Stimulated activated naive CD4-positive, alpha-beta T cell (primary cell): ENCODE measurements at regions not wholly inside any gene's neighbourhood (a gene's known extent, or its start where the extent isn't known, plus 50 kb on each side); places are given as distances from the start of the nearest gene placed in this dataset.

Experiments
- DNase-seq, 6 experiments: peaks; one replicate each; lab custom pipeline; 2025; lab: John Stamatoyannopoulos, UW

DNA sequence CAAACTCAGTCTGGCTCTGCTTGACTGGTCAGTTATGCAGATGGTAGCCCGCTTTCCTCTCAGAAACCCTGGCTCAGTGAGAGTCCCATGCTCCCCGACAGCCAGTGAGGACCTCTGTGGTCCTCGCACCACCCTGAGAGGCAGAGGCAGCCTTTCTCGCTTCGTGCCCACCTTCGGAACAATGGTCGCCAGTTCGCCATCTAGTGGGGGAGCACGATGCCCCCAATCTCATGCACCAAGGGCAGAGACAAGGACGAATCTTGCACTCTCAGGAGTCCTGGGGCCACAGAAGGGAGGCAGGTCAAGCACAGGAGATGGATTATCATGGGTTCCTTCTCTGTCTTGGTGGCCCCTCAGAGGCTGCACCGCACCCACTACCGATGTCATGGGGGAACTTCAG lies 75.2 kb downstream of the RHCG start:
- no peak for DNase-seq

GRCh38 chr15:89419370-89419984 lies 76.9 kb downstream of the RHCG start:
- no peak for DNase-seq

- no peak for DNase-seq
These were observed 79.1 kb downstream of the RHCG start for GRCh38 chr15:89417206-89417725.

DNA sequence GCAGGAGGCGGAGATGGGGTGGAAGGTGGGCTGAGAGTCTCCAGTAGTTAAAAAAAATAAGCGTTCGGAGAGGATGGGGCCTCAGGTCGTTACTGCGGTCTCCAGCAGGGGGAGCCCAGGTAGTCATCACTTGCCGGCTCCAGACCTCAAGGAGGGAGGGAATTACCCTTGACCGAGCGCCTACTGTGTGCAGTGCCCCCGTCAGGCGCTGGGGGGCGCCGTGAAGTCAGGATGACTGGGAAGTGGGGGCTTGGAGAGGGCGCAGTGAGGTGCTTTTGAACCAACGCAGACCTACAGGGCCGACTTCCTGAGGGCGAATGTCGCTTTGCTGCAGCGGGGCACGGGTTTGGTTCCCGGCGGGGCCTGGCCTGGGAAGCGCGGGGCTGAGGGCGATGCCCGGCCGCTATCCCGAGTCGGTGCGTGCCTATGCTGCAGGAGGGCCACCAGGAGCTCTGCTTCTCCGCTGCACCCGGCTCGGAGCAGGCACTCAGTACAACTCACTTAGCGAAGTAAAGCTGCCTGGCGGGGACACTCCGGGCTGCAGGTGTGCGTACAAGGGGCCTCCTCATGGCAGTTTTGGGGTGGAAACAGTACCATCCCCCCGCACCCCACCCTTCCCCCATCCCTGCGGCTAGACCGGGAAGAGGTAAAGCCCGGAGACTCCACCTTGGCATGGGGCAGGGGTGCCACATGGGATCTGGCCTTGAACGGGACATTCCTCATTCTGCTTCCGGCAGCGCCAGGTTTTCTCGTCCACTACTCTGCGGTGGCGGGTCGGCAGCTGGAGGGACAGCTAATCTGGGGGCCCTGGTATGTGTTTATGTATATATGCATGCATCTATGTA lies 79.8 kb downstream of the RHCG start:
- peak; percentile 12 to 48 (median 24) for DNase-seq

DNA sequence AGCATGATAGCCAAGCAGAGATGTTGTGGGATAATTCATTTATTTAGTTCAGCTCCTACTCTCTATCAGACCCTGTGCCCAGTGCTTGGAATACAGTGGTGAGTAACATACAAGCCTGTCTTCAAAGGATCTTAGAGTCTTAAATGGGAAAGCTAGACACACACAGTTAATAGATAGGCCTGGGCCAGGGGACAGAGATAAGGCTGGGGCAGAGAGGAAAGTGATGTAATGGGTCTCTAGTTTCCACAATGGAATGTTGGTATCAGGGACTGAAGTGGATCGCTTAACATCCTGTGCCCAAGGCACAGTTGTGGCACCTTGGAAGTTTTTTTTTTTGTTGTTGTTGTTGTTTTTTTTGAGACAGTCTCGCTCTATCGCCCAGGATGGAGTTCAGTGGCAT lies 79.9 kb upstream of the POLG start:
- DNase-seq, result no peak

GRCh38 chr15:89413877-89414276 lies 79.3 kb upstream of the POLG start:
- DNase-seq, result no peak

- DNase-seq, result no peak
These were observed 78.3 kb upstream of the POLG start for GRCh38 chr15:89412905-89413411.

DNA sequence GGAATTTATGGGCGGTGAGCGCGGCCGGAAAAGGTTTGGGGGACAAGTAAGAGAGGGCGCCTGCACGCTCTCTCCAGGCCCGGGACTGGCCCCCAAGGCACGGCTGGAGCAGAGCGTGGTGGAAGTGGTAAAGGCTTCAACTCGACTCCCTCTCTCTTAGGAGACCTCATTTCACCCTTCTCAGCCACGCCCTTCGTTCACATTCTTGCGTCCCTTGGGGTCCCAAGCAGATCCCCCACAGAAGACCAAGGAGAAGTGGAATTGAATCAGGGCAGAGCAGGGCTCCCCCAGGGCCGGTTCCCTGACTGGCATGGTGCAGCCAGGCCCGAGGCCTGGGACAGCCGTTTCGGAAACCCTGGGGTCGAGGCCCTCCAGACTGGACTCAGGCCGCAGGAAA lies 75.4 kb upstream of the POLG start:
- no peak for DNase-seq

DNA sequence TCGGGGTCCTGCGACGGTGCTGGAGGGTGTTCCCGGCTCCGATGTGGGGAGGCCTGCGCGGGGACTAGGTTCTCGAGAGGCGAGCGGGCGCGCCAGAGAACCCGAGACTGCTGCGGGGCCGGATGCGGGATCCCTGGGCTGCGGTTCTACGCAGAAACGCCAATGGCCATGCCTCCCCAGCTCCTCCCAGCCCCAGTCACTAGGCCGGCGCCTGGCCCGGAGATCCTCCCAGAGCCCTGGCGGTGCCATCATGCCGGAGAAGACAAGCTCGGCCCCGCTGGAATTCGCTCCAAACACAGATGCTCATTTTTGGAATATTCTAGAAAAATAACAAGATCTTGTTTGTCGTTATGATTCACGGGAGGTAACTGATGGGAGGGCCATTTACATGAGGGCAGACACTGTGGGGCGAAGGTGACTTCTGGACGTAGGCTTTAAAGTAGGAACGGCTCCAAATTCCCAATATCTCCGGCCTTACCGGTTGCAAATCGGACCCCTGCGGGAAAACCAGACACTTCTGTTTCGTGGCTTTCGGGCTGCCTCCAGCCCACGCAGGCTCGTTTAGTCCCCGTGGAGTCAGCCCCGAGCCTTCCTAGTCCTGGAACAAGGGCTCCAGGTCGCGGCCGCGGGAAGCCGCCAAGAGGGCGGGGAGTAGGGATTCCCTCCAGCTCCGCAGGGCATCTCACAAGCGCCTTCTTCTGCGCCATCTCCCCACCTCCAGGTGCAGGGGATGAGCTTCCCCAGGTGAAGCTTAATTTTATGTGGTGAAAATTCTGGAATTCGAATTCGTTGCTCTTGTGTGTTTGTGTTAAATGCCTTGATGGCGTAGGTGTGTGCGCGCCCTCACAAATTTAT lies 74.8 kb upstream of the POLG start:
- DNase-seq, result no peak

GRCh38 chr15:89408372-89409183 lies 74.0 kb upstream of the POLG start:
- DNase-seq, result no peak

- DNase-seq, result no peak
These were observed 72.5 kb upstream of the POLG start for GRCh38 chr15:89406940-89407607.

DNA sequence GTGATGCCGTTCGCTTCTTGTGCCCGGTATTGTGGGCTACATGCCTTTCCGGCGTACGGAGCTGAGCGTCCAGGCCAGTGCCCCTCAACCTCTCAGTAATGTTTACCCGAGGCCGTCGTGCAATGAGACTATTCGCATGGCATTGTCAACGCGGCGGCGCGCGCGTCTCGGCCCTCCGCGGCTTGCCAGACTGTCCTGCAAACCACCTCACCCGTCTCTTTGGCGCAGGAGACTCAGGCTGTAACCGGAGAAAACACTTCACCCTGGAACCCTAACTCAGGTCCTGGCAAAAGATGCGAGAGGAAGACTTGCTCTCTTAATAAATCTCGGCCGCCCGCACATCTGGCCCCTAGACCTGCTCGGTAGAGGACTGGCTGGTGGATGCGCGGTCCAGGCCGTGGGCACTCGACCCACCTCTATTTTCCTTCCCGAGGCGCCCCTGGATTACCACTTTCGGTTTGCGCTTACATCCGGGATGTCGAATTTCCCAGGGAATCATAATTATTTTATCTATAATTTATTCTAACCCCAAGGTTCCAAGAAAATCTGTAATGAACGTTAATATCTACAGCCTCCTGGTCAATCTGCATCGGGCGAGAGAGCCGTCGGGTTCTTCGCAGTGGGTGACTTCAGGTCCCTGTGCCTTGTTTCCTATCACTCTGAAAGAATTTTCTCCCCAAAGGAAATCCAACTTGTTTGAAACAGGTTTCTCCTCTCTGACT lies 71.8 kb upstream of the POLG start:
- no peak for DNase-seq

GRCh38 chr15:89405494-89405893 lies 70.9 kb upstream of the POLG start:
- no peak for DNase-seq

DNA sequence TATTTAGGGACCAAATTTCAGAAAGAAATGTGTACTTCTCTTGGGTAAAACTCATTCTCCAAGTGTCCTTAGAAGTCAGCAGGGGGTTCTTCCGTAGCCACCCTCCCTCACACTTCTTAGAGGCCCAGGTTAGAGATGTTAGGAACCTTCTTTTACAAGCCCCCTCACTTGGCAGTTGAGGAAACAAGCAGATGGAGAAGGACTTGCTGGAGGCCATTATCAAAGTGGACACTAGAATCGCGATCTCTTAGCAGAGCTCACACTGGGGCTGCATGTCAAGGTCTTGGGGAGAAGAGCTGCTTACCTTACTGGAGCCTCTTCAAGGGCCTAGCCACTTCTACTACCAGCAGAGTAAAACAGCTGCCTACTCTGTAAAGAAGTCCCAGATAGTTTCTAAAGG lies 69.4 kb upstream of the POLG start:
- DNase-seq, result no peak

- DNase-seq, result no peak
These were observed 67.8 kb upstream of the POLG start for GRCh38 chr15:89402518-89402805.

GRCh38 chr15:89401631-89402517 lies 67.2 kb upstream of the POLG start:
- DNase-seq, result no peak

- no peak for DNase-seq
These were observed 66.3 kb upstream of the POLG start for GRCh38 chr15:89400782-89401545.

- no peak for DNase-seq
These were observed 65.6 kb upstream of the POLG start for GRCh38 chr15:89400116-89400781.
